GM18858 (cell line): ENCODE measurements at regions not wholly inside any gene's neighbourhood (a gene's known extent, or its start where the extent isn't known, plus 50 kb on each side); places are given as distances from the start of the nearest gene placed in this dataset.
"Not testable (repeated sequence)": the region's sequence is repeated elsewhere in the genome, so short reads cannot be mapped to it uniquely, and the experiment has no call there.

Experiments used
- ATAC-seq: cut with Tn5 transposase; IDR thresholded peaks from one replicate; pipeline ENCODE4 v1.9.1; 2021; ENCODE audit not compliant: unreplicated experiment

DNA sequence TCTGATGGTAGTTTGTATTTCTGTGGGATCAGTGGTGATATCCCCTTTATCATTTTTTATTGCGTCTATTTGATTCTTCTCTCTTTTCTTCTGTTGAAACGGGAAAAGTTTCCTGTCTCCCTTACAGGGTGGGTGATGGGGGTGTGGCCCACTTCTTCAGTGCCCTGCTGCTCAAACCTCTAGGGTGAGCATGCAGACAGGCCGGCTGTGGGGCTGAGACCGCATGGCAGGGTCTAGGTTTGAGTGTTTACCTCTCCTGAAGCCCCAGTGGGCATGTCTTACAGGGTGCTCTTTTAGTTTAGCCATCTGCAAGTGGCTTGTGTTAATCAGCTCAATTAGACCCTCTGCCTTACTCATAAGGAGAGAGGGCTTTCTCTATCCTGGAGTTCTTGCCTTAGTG lies 450.0 kb upstream of the EPHA3 start:
- ATAC-seq = no peak

DNA sequence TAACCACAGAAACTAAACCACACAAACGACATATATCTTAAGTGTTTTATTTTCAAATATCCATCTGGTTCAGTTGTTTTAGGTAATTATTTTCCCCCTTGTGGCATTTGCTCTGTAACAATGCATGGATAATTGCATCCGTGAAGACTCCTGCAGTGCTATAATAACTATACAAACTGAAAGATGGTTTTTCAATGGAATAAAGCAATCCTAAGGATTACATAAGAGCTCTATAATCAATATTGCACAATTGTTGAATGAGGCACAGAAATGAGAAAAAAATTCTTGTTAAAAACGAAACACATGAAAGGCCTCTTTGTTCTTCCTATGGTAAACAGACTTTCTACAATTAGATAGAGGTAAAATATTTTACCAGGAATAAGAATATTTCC lies 446.0 kb upstream of the EPHA3 start:
- no peak for ATAC-seq

DNA sequence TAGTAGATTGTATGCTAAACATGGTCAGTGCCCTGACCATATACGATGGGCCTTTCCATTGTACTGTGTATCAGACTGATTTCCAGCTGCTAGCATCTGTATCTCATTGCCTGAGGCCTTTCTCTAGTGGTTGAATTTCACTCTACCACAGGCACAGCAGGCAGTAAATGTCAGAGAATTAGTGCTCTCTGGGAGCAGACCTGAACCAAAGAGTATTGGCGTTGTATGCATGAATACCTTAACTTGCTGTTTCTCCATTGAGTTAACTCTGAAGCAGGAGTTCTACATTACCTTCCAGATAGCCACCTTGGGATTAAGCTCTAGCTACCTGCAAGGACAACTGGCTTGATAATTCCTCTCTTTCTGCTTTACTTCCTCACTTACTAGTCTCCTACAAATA lies 439.2 kb upstream of the EPHA3 start:
- ATAC-seq = no peak

DNA sequence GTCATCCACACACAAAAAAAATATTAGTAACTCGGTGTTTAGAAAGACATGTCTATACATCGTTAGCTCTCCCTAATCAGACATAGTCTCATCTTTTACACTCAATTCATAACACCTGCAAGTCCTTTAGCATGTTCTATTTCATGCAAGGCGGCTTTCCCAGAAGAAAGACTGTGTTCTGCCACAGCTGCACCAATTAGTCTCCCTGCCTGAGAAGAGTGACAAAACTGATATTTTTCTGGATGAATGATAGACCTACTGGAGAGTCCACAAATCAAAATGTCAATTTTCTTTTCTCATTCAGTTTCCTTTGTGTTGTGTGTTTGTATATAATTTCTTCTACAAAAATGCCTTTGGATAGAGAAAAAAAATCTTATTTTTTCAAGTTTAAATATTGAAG lies 435.8 kb upstream of the EPHA3 start:
- ATAC-seq = no peak

DNA sequence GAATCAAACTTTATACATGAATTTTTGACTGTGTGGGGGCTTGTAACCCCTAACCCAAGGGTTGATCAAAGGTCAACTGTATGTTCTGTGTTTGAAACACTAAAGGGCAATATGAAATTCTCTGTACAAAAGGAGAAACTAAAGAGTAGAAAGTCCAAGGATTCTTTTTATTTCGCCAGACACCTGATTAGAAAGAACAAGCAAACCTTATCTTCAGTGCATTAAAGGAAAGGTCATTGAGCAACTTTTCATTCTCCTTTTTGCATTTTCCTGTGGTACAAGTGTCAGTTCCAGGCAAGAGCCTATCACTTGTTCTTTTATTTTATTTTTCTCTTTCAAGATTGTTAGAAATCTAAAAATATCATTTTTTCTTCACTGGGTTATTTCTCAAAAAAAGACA lies 430.1 kb upstream of the EPHA3 start:
- ATAC-seq = no peak

DNA sequence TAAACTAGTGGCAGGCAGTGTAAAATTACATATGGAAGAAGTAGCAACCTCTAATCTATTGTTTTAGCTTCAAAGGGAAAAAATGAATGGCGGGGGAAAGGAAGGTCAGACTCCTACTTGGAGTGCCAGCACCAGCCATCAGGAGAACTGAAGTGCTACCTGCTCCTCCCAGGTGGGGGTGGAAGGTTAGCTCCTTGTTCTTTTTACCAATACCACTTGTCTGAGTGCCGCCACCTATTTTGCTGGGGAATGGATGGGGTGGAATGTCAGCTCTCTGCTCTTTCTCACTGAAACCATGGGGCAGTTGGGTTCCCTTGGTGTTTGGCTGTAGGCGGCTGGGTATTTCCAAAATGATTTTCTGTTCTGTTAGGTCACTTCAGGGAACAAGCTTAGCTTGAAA lies 428.7 kb upstream of the EPHA3 start:
- ATAC-seq = no peak

DNA sequence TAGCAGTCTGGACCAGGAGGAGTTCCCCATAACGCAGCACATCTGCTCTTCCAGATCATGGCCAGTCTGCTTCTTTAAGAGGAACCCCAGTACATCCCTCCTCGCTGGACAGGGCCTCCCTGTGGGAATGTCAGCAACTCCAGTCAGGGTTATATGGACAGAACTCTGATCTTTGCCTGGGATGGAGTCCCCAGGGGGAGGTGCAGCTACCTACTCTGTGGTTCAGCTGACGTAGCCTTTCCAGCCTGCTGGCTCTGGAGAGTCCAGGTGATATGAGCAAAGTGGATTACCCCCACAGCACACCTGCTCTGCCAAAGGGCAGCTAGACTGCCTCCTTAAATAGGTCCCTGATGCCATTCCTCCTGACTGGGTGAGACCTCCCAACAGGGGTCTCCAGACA lies 417.1 kb upstream of the EPHA3 start:
- ATAC-seq = no peak

DNA sequence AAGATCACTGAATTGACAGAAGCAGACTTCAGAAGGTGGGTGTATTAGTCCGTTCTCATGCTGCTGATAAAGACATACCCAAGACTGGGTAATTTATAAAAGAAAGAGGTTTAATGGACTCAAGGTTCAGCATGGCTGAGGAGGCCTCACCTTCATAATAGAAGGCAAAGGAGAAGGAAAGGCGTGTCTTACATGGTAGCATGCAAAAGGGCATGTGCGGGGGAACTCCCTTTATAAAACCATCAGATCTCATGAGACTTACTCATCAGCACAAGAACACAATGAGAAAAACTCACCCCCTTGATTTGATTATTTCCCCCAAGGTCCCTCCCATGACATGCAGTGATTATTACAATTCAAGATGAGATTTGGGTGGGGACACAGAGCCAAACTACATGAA lies 416.3 kb upstream of the EPHA3 start:
- no peak for ATAC-seq

DNA sequence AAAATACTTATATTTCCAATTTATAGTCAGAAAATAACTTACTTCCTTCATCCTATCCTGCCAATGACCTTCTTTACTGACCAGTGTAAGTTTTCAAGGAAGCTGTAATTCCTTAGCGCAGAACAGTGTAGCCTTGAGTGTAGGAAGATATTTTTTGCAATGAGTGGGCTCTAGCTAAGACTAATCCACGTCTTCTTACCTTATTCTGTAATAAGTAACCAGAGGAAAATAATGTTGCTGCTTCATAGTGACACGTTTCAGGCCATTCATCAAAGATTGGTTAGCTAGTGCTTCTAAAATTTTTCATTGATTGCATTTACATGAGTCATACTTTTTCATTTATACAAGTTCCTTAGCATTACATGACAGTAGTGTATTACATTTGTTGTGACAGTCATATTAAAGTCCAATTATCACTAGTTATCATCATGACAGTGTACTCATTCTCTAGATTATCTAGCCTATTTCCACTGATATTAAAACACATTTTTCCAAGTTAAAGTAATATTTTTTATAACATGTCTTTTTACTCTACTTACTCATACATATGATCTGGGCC lies 403.8 kb upstream of the EPHA3 start:
- ATAC-seq = no peak

DNA sequence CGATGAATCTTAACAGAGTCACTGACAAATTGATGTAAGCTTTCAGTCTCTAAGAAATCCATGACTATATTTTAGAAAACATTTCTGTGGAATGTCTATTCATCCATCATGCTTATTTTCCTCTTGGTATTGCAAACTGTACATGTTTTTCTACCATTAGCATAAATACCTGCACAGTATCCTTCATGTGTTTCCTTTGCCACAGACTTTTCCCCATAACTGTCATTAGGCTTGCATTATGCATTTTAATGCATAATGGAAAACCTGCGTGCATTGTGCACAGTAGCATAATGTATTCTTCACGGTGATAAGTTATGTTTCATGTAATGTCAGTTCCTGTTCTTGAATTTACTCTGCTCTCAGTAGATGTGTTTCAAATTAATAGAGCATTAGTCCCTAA lies 403.1 kb upstream of the EPHA3 start:
- ATAC-seq = no peak

DNA sequence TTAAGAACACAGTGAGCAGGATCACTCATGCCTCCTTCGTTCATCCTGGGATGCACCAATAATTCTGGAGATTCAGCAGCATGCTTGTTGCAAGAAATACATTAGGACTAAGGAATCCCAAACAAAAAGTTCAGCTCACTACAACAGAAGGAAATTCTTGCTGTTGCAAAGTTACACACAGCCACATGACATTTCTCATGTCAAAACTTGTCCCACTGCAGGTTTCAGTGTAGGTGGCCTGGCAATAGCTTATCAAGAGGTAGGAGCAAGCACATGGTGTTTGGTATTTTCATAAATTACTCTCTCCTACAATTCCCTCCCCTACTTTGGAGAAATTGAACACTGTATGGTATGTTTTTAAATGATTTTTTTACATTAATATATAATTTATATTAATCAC lies 399.6 kb upstream of the EPHA3 start:
- ATAC-seq = no peak

DNA sequence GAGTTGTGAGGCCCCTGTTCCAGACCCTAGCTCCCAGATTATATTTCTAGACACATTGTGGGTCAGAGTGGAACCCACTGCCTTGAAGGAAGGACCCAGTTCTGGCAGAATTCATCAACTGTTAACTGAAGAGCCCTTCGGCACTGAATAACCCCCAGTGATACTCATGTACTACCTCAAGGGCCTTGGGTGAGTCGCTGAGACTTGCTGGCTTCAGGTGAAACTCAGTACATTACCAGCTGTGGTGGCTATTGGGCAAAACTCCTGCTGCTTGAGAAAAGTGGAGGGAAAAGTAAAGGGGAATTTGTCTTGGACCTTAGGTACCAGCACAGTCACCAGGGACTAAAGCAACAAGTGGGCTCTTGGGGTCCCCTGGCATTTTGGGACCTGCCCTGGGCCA lies 394.9 kb upstream of the EPHA3 start:
- no peak for ATAC-seq

DNA sequence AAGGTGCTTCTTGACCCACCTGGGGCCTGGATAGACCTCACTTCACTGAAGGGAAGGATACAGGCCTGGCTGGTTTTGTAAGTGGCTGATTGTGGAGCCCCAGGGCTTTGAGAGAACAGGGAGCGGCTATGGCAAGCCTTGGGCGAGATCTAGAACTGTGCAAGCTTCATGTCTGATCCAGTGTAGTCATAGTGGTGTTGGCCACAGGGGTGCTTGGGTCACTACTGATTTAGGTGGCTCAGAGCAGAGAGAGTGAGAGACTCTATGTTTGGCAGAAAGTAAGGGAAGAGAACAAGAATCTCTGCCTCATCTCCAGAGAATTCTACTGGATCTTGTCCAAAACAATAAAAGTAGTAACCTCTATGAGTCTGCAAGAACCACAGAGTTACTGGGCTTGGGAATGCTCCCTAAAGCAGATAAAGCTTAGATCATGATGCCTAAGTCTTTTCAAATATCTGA lies 394.2 kb upstream of the EPHA3 start:
- no peak for ATAC-seq

DNA sequence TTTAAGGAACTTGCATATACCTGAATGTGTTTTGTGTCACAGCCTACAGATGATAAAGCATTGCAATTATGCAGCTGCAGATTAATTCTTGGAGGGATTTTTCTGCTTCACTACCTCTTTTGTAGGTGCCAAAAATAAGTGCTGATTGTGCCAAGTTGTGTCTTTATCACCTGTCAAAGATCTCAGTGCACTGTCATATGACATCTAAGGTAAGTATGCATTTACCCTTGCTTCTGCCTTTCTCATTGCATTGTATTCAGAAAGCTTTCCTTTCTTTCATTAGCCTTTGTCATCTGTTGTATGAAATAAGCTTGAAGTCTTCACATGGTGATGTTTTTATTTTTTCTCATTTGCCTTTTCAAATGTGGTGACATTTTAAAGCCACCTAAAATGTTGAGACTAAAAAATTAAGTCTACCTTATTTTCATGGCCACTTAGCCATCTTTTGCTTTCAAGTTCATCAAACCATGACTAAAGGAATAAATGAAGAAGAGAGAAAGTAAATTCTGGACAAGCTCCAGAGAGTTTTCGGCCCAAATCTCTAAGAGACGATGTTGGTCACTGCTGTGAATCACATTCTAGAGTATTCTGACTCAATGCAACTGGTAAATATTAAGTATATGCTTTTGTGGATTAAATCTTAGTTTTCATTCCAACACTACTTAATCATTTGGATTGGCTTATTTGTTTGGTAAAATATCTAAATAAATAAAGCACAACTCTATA lies 381.8 kb upstream of the EPHA3 start:
- no peak for ATAC-seq

DNA sequence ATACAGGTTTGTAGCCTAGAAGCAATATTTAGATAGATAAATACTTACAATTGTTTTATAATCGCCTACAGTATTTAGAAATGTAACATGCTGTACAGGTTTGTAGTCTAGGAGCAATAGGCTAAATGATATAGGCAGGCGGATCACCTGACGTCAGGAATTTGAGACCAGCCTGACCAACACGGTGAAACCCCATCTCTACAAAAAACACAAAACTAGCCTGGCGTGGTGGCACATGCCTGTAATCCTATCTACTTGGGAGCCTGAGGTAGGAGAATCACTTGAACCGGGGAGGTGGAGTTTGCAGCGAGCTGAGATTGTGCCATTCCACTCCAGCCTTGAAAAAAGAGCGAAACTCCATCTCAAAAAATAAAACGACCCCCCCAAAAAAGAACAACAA lies 375.2 kb upstream of the EPHA3 start:
- no peak for ATAC-seq

DNA sequence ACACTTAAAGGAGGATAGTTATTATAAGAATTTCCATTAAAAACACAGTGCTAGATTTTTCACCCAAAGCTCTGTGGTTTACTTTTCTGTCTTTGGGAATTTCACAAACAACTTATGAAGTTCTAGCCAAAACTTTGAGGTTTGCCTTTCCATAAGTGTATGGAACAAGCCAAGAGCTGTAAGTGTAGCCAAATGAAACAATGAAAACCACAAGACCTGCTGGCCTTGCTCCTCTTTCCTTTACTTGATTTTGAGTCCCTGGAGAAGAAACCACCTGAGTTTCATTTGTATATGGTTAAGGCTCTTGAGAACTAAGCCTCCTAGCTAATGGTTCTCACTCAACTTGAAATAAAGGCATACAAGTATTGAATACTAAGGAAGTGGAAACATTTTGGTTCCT lies 365.3 kb upstream of the EPHA3 start:
- ATAC-seq = no peak

DNA sequence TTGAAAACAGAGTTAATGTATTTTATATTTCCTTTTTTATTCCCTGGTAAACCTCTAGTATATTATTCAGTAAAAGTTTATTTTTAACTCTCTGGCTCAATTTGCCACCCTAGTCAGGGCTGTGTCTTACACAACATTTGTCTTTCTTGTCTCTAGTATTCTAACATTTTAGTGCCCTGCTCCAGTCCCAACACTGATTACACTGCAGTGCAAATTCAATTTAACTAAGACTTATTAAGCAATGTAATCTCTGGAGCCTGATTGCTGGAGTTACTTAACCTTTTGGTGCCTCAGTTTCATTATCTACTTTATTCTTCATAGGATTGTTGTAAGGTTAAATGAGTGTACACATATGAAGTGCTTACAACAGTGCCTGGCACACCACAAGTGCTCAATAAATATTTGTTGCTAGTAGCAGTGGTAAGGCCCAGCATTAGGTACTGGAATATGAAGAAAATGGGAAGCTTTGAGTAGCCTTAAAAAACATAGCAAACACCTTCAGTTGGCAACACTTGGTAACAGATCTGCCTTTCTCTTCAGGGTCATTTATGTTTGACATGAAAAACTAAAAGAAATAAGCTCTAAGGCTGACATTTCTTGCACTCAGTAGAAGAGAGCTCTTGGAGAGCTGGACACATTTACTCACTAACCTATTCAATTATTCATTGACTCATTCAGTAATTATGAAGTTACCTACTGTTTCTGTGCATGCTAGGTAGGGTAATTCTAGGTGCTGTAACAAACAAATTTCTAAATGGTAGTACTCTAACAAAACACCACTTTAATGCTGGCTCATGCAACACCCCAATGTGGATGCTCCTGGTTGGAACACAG lies 364.5 kb upstream of the EPHA3 start:
- no peak for ATAC-seq

DNA sequence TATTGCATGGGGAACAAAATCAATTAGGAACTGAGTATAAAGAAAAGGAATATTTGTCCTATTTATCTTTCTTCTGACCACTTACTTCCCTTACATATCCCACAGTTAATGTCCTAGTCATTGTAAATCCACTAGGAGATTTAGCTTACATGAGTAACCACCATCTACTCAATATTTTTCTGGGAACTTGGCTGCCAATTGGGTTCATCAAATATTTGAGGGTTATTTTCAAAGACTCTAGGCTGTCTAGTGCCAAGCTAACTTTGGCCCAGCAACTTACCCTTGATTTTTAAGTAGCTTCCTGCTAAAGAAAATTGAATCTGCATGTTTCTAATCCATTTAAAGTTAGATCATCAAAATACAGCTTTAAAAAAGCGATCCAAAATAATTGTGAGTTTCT lies 362.5 kb upstream of the EPHA3 start:
- ATAC-seq = no peak

DNA sequence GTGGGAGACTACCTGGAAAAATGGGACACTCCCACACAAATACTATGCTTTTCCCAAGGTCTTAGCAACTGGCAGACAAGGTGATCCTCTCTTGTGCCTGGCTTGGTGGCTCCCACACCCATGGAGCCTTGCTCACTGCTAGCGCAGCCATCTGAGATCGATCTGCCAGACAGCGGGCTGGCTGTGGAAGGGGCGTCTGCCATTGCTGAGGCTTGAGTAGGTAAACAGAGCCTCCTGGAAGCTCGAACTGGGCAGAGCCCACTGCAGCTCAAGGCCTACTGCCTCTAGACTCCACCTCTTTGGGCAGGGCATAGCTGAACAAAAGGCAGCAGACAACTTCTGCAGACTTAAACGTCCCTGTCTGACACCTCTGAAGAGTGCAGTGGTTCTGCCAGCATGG lies 360.3 kb upstream of the EPHA3 start:
- not testable (repeated sequence) for ATAC-seq

DNA sequence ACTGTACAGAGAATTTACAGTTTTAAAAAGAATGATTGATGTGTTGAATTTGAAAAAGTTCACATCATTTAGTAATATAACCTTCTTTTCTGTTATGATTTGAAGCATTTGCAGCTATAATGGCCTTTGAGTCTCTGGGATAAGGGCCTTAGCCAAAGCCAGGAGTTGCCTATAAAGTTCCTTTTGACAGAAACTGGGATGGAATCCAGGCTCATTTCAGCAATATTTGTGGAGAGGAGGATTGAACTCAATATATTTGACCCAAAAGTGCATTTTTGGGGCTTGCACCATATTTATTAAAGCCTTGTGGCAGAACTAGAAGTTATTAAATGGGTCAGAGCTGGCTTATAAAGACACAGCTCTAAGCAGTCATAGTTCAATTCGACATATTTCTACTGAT lies 348.7 kb upstream of the EPHA3 start:
- no peak for ATAC-seq

DNA sequence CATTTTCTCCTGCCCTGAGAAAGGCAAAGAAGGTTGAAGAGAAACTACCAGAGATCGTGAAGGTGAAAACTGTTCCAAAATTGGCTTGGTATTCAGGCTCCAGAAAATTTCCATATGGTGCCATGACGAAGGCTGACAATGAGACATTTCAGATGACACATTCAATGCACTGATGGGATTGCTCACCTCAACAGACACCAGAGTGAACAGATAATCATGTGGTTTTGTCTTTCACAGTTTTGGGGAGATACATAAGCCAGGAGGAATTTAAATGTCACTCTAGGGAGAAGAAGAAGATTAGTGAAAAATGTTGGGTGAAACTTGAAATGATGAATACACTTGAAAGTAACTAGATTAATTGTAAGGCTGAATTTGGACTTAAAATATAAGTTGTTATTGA lies 339.7 kb upstream of the EPHA3 start:
- no peak for ATAC-seq

DNA sequence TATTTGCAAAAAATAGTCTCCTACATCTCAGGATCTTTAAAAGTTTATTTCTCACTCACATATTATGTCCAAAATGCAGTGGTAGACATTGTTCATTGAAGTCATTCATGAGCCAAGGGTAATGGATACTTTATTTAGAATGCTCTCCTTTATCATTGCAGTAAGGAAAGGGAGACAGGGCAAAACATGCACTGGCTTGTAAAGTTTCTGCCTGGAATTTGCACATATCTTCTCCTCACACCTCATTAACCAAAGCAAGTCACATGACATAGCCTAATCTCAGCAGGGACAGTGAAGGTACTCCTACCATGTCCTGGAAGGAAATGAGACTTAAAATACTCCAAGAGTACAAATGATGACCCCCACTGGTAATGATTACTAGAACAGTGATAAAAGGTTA lies 333.7 kb upstream of the EPHA3 start:
- no peak for ATAC-seq
